Stromal cell of bone marrow (primary cell): ENCODE measurements at regions not wholly inside any gene's neighbourhood (a gene's known extent, or its start where the extent isn't known, plus 50 kb on each side); places are given as distances from the start of the nearest gene placed in this dataset.

ENCODE experiments used
- DNase-seq: peaks from one replicate; pipeline ENCODE4 v3.0.0-alpha.2; 2012; ENCODE audit warnings: low read depth

- no peak for DNase-seq
Observed at GRCh38 chr21:24894324-24894723, 713.0 kb downstream of the MRPL39 start.

GRCh38 chr21:24890021-24890420 lies 717.3 kb downstream of the MRPL39 start:
- DNase-seq, result no peak

- no peak for DNase-seq
Observed at GRCh38 chr21:24881506-24881905, 725.8 kb downstream of the MRPL39 start.

- DNase-seq, result no peak
Observed at GRCh38 chr21:24870633-24871032, 736.6 kb downstream of the MRPL39 start.

- DNase-seq, result no peak
Observed at GRCh38 chr21:24869862-24870261, 737.4 kb downstream of the MRPL39 start.

- no peak for DNase-seq
Observed at GRCh38 chr21:24868117-24868516, 739.2 kb downstream of the MRPL39 start.

- no peak for DNase-seq
Observed at GRCh38 chr21:24861471-24861870, 745.8 kb downstream of the MRPL39 start.

GRCh38 chr21:24856326-24856725 lies 751.0 kb downstream of the MRPL39 start:
- no peak for DNase-seq

GRCh38 chr21:24852610-24853195 lies 754.6 kb downstream of the MRPL39 start:
- DNase-seq, result no peak

- DNase-seq, result no peak
Observed at GRCh38 chr21:24850121-24850520, 757.2 kb downstream of the MRPL39 start.

GRCh38 chr21:24844671-24845070 lies 762.6 kb downstream of the MRPL39 start:
- DNase-seq, result no peak

- no peak for DNase-seq
Observed at GRCh38 chr21:24840287-24840686, 767.0 kb downstream of the MRPL39 start.

- DNase-seq, result no peak
Observed at GRCh38 chr21:24832961-24833360, 774.3 kb downstream of the MRPL39 start.

- DNase-seq, result no peak
Observed at GRCh38 chr21:24829397-24829796, 777.9 kb downstream of the MRPL39 start.

GRCh38 chr21:24826822-24827221 lies 780.5 kb downstream of the MRPL39 start:
- DNase-seq, result no peak

- no peak for DNase-seq
Observed at GRCh38 chr21:24825348-24825747, 781.9 kb downstream of the MRPL39 start.

- DNase-seq, result no peak
Observed at GRCh38 chr21:24824209-24824608, 783.1 kb downstream of the MRPL39 start.

- no peak for DNase-seq
Observed at GRCh38 chr21:24823247-24823646, 784.0 kb downstream of the MRPL39 start.

- DNase-seq, result no peak
Observed at GRCh38 chr21:24785033-24785432, 822.2 kb downstream of the MRPL39 start.

- no peak for DNase-seq
Observed at GRCh38 chr21:24781146-24781545, 826.1 kb downstream of the MRPL39 start.

- no peak for DNase-seq
Observed at GRCh38 chr21:24759348-24760075, 847.8 kb downstream of the MRPL39 start.

GRCh38 chr21:24738063-24738462 lies 869.2 kb downstream of the MRPL39 start:
- DNase-seq, result no peak

GRCh38 chr21:24737296-24737850 lies 869.9 kb downstream of the MRPL39 start:
- no peak for DNase-seq

- no peak for DNase-seq
Observed at GRCh38 chr21:24730661-24731060, 876.6 kb downstream of the MRPL39 start.
